Dedifferentiated amniotic fluid mesenchymal stem cell (primary cell): ENCODE measurements at regions not wholly inside any gene's neighbourhood (a gene's known extent, or its start where the extent isn't known, plus 50 kb on each side); places are given as distances from the start of the nearest gene placed in this dataset.

Experiments used
- DNase-seq: peaks from one replicate; pipeline ENCODE4 v3.0.0-alpha.2; 2016; ENCODE audit errors: extremely low spot score

- DNase-seq: no peak
These were observed 818.7 kb downstream of the BCL11A start for GRCh38 chr2:59734743-59735142.

DNA sequence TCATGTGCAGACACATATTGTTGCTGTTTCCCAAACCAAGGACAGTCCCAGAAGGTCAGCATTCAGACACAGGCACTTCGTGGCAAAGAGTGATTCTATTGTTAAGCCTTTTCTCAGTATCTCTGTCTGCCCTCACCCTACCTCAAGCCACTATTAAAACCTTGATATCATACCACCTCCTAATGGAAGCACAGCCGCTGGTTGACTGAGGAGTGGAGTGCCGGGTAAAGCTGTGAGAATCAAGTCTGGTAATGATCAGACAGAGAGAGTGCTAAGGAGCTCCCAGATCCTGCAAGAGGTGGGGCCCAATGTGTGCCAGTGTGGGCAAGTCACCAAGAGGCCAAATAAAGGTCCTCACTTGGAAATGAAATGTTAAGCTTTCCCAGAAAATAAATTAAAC is 819.5 kb downstream of the BCL11A start:
- no peak for DNase-seq

GRCh38 chr2:59733567-59733930 is 819.9 kb downstream of the BCL11A start:
- no peak for DNase-seq

- DNase-seq: no peak
These were observed 820.4 kb downstream of the BCL11A start for GRCh38 chr2:59732871-59733566.

- no peak for DNase-seq
These were observed 826.3 kb downstream of the BCL11A start for GRCh38 chr2:59727121-59727590.

GRCh38 chr2:59726228-59727120 is 827.0 kb downstream of the BCL11A start:
- no peak for DNase-seq

DNA sequence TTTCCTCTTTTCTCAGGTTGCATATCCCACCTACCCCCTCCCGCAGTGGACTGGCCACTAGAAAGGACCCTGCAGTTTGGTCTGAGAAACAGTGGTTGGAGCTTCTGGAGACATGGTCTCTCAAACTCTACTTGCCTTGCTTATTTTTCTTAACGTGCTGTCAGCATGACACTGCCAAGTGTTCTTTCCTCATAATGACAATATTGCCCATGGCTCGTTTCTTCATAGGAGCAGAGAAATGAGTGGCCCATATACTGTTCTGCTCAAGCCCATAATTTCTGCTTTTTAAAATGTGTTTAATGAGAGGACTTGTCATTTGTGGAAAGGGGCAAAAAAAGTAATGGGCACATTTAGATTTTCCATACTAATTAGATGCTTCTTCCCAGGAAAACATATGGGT is 828.7 kb downstream of the BCL11A start:
- no peak for DNase-seq

GRCh38 chr2:59720296-59720866 is 833.1 kb downstream of the BCL11A start:
- no peak for DNase-seq

DNA sequence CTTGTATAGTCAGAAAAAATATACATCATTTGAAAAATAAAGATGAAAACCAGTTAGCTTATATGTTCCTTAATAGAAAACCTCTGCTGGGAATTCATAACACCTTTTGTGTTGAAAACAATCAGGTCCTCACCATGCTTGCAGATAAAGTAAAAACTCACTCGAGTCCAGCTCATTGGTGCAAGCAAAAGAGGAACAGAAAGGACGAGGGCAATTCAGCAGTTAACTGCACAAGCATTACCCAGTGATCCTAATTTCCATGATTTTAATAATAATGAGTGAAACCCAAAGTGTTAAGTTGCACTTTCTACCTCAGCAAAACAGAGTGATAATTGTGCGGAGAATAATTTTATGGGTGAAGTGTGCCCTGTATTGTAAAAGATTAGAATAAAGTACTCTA is 839.9 kb downstream of the BCL11A start:
- DNase-seq: no peak

- no peak for DNase-seq
These were observed 842.3 kb downstream of the BCL11A start for GRCh38 chr2:59711121-59711520.

DNA sequence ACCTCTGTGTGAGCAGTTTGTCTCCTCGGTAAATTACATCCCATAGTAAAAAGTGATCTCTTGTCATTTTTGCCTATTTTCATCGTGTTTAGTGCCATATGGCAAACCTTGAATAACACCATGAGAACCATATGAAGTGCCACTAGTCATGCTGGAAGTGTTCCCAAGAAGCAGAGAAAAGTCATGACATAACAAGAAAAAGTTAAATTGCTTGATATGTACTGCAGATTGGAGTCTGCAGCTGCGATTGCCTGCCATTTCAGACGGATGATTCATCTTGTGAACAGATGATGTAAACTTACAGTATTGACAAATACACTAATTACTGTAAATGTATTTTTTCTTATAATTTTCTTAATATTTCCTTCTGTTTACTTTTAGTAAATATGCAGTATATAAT is 846.7 kb downstream of the BCL11A start:
- no peak for DNase-seq

- no peak for DNase-seq
These were observed 849.7 kb downstream of the BCL11A start for GRCh38 chr2:59703796-59704195.

DNA sequence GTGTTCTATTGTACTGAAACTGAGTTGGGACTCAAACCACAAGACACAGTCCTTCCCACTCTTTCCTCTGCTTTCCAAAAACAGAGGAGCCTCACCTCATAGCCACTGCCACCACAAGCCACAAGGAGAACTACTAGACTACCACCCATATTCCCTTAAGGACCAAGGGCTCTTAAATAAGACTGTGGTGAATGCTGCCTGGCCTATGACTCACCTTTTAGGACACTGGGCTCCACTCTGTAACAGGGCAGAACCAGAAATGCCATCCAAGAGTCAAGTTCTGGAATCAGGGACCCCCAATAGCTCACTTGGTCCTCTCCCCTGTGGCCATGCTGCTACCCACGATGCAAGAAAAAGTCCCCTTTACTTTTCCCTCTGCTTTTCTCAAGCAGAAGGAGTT is 851.4 kb downstream of the BCL11A start:
- DNase-seq: no peak

DNA sequence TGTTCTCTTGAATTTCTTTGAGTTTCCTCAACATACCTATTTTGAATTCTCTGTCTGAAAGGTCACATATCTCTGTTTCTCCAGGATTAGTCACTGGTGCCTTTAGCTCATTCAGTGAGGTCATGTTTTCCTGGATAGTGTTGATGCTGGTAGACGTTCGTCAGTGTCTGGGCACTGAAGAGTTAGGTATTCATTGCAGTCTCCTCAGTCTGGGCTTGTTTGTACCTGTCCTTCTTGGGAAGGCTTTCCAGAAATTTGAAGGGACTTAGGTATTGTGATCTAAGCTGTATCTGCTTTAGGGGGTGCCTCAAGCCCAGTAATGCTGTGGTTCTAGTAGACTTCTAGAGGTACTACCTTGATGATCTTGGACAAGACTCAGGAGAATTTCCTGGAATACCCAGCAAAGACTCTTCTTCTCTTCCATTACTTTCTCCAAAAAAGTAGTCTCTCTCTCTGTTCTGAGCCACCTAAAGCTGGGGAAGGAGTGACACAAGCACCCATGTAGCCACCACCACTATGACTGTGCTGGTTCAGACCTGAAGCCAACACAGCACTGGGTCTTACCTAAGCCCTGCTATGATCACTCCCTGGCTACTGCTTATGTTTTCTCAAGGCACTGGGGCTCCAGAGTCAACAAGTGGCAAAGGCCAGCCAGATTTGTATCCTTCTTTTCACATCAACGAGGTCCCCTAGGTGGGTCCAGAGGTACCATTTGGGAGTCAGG is 852.0 kb downstream of the BCL11A start:
- no peak for DNase-seq

DNA sequence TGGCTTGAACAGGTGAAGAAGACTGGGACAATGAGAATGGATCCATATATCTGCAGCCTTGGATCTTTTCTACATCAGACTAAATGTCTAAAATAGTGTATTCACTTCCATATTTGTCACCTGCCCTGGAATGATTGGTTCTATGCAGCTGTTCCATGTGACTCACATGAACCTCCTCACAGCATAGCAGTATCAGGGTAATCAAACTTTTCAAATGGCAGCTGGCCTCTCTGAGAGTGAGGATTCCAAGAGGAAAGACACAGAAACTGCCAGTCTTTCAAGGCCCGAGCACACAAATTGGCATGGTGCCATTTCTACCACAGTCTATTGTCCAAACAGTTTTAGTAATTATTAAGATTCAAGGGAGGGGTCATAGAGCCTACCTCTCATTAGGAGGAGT is 859.3 kb downstream of the BCL11A start:
- no peak for DNase-seq

- no peak for DNase-seq
These were observed 860.1 kb downstream of the BCL11A start for GRCh38 chr2:59693231-59693959.

- DNase-seq: no peak
These were observed 861.8 kb downstream of the BCL11A start for GRCh38 chr2:59691518-59692190.

DNA sequence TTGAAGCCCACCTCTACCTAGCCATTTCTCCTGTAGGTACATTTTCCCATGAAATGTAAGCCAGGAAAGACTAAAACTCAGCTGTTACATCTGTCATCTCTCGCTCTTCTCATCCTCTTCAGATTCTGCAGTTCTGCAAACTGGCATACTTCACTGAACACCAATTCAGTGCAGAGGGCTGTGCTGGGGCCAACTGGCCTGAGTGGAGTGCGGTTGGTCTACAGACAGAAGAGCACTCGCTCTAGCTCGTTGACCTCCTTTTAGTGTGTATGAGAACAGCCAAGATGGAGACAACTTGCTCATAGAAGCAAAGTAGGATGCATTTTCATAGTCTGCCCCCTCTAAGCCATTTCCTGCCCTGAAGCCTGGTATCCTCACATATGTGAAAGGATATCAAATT is 862.6 kb downstream of the BCL11A start:
- DNase-seq: no peak

DNA sequence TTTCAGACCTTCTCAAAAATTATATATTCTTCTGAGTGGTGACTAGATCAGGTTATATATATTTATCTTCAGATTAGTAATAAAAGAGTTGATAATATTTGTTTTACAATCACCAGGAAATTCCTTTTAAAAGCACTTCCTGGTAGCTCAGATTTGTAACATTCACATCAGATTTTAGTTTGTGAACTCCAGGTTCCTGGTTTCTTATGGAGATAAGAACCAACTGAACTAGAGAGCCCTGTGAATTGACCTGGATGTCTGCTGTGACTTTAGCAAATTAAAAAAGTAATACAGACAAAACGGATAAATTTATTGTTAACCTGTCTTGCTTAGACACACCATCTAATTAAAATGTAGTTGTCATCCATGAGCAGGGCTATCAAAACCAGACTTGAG is 868.7 kb downstream of the BCL11A start:
- no peak for DNase-seq

GRCh38 chr2:59684116-59684770 is 869.2 kb downstream of the BCL11A start:
- DNase-seq: no peak
